ENCODE measurements at regions not wholly inside any gene's neighbourhood (a gene's known extent, or its start where the extent isn't known, plus 50 kb on each side); places are given as distances from the start of the nearest gene placed in this dataset.

DNA sequence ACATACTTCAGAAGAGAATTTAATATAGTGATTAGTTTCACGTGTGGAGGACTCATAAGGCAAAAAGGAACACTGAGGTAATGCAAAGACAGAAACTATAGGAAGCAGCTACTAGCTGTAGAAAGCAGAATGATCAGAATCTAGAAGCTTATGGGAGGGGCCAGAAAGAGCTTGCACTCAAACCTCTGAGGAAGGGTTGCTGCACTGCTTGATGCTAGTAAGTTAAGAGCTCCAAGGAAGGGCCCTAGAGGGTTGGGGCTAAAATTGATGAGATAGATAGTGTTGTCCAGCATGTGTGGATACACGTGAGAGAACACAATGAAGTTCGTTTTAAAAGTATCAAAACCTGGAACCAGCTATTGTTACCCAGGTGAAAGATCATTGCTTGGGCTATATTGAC lies 311.1 kb downstream of the SLC6A15 start:
- H3K27ac ChIP-seq (replicated peaks), result no peak overlapping the region
- H3K36me3 ChIP-seq, result no peaks in the 10 kb centered on the region
- no peaks in the 10 kb centered on the region for H3K27me3 ChIP-seq (ENCODE audit: low read depth)
- no peaks in the 10 kb centered on the region for H3K9me3 ChIP-seq (replicated peaks)
- no peak overlapping the region for H3K4me3 ChIP-seq
- H3K4me1 ChIP-seq, result no peaks in the 10 kb centered on the region
- DNase-seq, result no peak
- TF ChIP-seq, protein P1, sequence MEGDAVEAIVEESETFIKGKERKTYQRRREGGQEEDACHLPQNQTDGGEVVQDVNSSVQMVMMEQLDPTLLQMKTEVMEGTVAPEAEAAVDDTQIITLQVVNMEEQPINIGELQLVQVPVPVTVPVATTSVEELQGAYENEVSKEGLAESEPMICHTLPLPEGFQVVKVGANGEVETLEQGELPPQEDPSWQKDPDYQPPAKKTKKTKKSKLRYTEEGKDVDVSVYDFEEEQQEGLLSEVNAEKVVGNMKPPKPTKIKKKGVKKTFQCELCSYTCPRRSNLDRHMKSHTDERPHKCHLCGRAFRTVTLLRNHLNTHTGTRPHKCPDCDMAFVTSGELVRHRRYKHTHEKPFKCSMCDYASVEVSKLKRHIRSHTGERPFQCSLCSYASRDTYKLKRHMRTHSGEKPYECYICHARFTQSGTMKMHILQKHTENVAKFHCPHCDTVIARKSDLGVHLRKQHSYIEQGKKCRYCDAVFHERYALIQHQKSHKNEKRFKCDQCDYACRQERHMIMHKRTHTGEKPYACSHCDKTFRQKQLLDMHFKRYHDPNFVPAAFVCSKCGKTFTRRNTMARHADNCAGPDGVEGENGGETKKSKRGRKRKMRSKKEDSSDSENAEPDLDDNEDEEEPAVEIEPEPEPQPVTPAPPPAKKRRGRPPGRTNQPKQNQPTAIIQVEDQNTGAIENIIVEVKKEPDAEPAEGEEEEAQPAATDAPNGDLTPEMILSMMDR (IDR thresholded peaks at IDR 0.05; ENCODE audit: borderline replicate concordance), result no peak
- intact Hi-C loops (cut with micrococcal nuclease), result no loop called here

DNA sequence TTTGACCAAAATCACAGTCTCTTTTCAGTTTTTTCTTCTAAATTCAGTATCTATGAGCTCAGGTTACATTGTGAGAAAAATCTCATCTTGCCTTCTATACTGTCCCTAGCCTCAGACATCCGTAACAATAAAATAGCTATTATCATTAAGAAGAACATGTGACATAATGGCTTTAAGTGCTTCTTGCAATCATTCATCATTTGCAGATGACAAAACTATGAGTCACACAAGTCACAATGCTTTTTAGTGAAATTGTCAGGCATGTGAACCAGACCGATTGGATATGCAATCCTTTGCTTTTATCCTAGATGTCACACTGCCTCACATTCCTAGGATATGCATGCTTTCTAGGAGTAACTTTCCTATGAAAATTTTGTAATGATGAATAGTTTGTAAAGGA lies 313.1 kb downstream of the SLC6A15 start:
- no peaks in the 10 kb centered on the region for H3K4me1 ChIP-seq
- no peak overlapping the region for H3K27ac ChIP-seq (replicated peaks)
- no peaks in the 10 kb centered on the region for H3K9me3 ChIP-seq (replicated peaks)
- intact Hi-C loops (cut with micrococcal nuclease), result no loop called here
- no peaks in the 10 kb centered on the region for H3K36me3 ChIP-seq
- no peak for DNase-seq
- no peaks in the 10 kb centered on the region for H3K27me3 ChIP-seq (ENCODE audit: low read depth)
- no peak overlapping the region for H3K4me3 ChIP-seq
- TF ChIP-seq, protein P1 (IDR thresholded peaks at IDR 0.05; ENCODE audit: borderline replicate concordance), result no peak

DNA sequence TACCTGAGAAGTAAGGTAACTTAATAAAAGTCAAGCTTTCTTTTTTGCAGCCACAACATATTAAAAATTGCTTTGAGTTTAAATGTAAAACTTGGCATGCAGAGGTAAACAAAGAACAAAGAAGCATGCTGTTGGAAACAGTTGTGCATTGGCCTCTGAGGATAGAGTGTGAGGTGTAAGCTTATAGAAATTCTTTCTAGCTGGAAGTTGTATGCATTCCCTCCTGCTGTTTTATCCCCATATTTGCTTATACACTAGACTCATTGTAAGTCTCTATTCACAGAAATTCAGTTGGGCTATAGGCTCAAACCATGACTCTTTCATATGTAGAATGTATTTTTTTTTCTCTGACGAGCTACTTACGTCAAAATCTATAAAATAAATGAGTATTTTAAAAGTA lies 316.3 kb downstream of the SLC6A15 start:
- Histone ChIP-seq H3K27me3 (ENCODE audit: low read depth) (no peaks in the 10 kb centered on the region), H3K36me3 (no peaks in the 10 kb centered on the region), H3K4me1 (no peaks in the 10 kb centered on the region), H3K27ac (replicated peaks) (no peak overlapping the region), H3K4me3 (no peak overlapping the region), H3K9me3 (replicated peaks) (peaks cover 5% of the 10 kb centered on the region)
- no peak for DNase-seq
- intact Hi-C loops (cut with micrococcal nuclease), result no loop called here
- TF ChIP-seq, protein P1 (IDR thresholded peaks at IDR 0.05; ENCODE audit: borderline replicate concordance), result no peak

DNA sequence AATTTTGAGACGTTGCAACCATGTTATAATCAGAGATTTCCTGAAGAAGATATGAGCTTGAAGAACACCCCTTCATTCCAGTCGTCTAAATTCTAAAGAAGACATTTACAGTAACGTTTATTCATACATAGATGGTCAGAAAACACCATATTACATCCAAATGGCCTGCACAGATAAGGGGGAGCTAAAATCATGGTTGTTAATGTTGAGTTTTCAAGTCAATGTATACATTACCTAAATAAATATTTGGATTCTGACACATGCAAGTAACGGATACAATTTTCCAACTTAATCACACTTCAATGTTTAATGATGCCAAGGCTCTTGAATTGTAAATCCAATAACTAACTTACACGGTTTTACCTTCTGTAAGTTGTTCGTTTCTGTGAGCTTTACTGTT lies 318.4 kb downstream of the SLC6A15 start:
- no peaks in the 10 kb centered on the region for H3K27me3 ChIP-seq (ENCODE audit: low read depth)
- peaks cover 8% of the 10 kb centered on the region for H3K9me3 ChIP-seq (replicated peaks)
- no peak overlapping the region for H3K4me3 ChIP-seq
- H3K27ac ChIP-seq (replicated peaks), result no peak overlapping the region
- no peaks in the 10 kb centered on the region for H3K36me3 ChIP-seq
- H3K4me1 ChIP-seq, result no peaks in the 10 kb centered on the region
- intact Hi-C loops (cut with micrococcal nuclease), result no loop called here
- TF ChIP-seq, protein P1 (IDR thresholded peaks at IDR 0.05; ENCODE audit: borderline replicate concordance), result no peak
- no peak for DNase-seq

DNA sequence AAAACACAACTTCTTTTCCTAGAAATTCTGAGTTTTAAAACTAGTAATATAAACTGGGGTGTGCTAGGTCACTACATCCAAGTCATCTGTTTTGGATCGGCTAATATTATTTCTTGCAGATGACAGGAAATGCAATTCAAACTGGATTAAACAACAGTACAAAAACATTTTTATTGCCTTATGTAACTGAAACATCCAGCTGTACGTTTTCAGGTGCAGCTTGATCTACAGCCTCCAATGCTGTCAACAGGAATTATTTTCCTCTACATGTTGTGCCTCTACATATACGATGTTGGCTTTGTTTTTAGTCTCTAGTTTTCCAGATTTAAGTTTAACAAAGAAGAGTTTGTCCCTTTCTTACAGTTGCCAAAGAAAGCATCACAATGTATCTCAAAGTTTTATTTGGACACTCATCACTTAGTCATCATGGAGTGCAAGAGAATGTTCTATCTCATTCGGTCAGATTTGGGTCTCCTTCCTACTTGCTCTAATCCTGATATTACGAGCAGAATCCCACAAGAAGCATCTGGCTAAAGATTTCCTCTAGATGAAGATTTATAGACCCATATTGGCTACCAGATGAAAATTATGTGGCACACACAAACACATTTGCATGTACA lies 326.7 kb downstream of the SLC6A15 start:
- intact Hi-C loops (cut with micrococcal nuclease), result no loop called here
- H3K9me3 ChIP-seq (replicated peaks), result no peaks in the 10 kb centered on the region
- DNase-seq, result no peak
- H3K27me3 ChIP-seq (ENCODE audit: low read depth), result no peaks in the 10 kb centered on the region
- TF ChIP-seq, protein P1 (IDR thresholded peaks at IDR 0.05; ENCODE audit: borderline replicate concordance), result no peak
- no peaks in the 10 kb centered on the region for H3K4me1 ChIP-seq
- H3K36me3 ChIP-seq, result no peaks in the 10 kb centered on the region
- no peak overlapping the region for H3K27ac ChIP-seq (replicated peaks)
- H3K4me3 ChIP-seq, result no peak overlapping the region
